ENCODE measurements at regions not wholly inside any gene's neighbourhood (a gene's known extent, or its start where the extent isn't known, plus 50 kb on each side); places are given as distances from the start of the nearest gene placed in this dataset.

- DNase-seq, result no peak
Measured at GRCh38 chr1:217029281-217030157, 306.3 kb upstream of the ESRRG start.

- DNase-seq, result no peak
Measured at GRCh38 chr1:217027403-217028080, 304.3 kb upstream of the ESRRG start.

DNA sequence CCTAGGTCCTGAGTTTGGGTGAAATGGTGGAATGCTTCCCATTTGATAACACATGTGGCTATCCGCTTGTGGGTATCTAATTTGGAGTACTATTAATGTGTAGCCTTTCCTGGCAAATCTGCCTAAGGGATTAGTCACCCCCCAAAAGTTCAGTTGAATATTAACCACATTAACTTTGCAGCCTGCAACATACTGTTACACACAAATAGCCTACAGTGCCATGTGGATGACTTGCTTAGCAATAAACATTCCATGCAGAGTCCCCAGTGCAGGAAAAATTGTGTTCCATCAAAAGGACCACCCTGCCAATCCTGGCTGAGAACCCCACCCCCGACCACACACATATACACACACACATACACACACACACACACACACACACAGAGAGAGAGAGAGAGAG is 303.3 kb upstream of the ESRRG start:
- DNase-seq, result no peak

DNA sequence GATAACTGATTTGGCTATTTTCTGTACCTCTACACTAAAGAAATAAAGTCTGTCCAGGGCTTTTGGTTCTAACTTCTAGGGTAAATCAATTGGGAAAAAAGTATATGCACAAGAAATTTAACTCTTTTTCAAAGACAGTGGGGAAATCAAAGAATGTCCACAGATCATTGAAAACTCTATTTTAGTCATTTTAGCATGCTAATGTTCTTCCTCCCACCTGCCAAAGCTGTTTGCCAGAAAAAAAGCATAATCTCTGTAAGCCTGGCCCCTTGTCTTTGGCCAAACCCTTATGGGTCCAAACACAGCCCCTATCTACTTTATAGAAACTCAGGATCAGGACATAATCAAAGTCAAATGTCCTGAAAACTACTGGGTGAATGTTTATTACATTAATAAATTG is 302.2 kb upstream of the ESRRG start:
- no peak for DNase-seq

DNA sequence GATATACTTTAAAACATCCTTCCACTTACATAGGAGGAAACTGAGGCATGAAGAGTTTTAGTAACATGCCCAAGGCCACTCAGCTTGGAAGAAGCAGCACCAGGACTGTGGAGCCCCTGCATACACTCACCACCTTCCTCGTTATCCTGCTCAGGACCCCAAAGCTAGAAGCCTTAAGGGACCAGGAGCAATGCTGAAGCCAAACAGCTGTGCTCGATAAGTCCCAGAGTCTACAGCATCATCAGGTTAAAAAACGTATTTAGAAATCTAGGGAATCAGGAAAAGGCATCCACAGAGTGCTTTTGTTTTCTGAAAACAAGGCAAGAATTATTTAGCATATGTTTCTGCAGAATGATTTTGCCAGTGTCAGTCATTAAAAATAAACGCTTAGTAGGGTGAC is 301.7 kb upstream of the ESRRG start:
- DNase-seq, result no peak

DNA sequence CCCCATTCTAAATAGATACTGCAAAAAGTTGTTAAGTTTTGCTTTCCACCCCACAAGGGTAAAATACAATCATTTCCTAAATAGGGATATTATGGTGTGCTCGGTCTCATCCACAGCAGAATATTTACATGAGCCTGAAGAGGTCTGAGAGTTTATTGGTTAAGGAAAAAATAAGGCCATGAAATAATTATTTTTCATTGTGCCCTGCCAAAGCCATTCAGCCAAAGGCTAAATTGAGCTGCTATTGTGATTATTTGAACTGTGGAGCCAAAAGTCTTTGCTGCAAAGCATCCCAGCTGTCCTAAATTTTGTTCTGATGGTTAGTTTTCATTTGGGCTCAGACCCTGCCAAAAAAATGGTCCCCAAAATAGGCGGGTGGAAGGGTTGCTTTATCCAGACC is 298.7 kb upstream of the ESRRG start:
- no peak for DNase-seq

- DNase-seq, result no peak
Measured at GRCh38 chr1:217021400-217021799, 298.2 kb upstream of the ESRRG start.

DNA sequence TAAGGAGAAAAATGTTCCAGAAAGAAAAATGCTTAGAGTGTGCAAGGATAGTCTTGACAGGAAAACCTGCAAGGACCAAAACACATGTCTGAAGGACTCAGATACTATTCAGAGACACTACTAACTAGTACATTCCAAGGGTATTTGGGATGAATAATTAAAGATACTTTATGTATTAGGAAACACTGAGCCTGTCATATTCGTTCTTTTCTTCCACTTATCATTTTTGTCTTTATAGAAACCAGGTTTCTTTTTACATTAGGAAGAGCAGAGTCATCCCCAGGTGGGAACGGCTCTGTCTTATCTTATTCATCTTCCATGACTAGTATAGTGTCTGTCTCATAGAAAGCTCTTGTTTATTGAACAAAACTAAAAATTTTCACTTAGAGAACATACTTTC is 296.2 kb upstream of the ESRRG start:
- no peak for DNase-seq

- no peak for DNase-seq
Measured at GRCh38 chr1:217018648-217019047, 295.4 kb upstream of the ESRRG start.

- DNase-seq, result no peak
Measured at GRCh38 chr1:217017165-217017564, 293.9 kb upstream of the ESRRG start.

DNA sequence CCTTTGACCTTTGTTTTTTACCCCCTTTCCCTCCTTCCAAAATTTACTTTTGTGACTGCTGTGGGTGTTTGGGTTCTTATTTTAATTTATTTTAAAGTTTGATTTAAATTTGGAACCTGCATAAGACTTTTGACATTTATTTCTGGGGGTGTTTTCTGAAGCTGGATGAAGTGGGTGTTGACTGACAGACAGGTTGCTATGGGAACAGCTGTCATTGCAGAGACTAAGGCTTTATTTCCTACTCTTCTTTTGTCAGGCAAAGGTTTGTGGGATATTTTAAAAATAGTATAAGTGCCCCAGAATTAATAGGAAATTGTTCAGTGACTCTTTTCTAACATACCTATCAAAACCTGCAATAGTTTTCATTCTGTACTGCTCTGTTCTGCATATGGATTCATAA is 290.8 kb upstream of the ESRRG start:
- DNase-seq, result no peak

DNA sequence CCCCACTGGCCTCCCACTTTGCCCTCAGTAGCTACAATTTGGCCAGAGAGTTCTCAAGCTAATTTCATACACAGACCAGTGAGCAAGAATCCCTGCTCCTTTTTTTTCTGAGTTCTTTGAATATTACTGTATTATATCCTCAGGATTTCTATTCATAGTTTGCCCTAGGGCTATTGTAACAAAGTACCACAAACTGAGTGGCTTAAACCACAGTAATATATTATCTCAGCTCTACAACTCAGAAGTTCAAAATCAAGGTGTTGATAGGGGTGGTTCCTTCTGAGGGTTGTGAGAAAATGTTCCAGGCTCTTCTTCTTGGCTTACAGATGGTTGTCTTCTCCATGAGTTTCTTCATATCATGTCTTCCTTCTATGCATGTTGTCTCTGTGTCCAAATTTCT is 289.4 kb upstream of the ESRRG start:
- no peak for DNase-seq

DNA sequence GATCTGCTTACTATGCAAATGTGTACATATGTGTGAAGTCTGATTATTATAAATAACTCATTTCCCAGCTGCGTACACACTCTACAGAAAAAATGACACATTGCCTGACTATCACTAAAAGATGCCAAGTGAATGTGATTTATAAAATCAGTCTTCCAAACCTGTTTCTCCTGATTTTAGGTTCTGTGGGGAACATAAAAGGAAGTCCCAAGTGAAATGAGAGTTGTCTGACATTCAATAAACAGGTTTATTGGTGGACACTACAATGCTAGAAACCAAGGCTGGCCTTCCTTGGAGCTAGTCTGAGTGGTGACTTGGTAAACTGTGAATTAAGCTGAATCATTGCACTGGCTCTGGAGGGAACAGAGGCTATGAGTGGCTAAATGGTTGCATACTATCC is 287.9 kb upstream of the ESRRG start:
- no peak for DNase-seq

DNA sequence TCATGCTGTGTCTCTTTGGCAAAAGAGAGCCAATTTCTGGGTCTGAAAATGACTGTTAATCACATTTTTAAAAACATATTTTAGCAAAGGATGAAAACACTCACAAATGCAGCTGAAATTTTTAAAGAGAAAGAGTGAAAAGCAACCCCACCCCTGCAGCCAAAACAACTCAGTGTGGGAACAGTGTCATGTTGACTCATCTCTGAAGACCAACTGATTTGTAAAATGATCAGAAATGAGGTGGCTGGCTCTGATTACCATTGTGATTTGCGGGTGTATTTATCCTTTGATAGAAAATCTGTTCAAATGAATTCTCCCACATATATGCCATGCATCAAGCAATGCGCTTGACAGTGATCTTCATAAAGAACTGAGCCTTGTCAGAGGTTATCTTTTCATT is 287.0 kb upstream of the ESRRG start:
- DNase-seq, result no peak

DNA sequence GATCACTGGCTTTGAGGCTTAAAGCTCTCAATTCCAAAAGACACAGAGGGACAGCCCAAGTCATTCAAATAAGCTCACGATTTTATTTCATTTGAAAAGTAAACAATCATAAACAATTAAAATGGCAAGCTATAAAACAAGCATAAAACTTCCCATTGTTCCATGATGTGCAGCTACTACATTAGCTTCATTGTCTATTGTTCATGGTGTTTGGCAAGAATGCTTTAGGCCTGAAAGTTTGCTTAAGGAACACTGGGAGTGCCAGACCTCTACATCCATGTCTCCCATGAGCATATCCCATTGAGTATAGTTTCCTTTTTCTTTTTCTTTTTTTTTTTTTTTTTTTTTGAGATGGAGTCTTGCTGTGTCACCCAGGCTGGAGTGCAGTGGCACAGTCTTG is 286.1 kb upstream of the ESRRG start:
- peak; percentile 54 to 80 for DNase-seq

DNA sequence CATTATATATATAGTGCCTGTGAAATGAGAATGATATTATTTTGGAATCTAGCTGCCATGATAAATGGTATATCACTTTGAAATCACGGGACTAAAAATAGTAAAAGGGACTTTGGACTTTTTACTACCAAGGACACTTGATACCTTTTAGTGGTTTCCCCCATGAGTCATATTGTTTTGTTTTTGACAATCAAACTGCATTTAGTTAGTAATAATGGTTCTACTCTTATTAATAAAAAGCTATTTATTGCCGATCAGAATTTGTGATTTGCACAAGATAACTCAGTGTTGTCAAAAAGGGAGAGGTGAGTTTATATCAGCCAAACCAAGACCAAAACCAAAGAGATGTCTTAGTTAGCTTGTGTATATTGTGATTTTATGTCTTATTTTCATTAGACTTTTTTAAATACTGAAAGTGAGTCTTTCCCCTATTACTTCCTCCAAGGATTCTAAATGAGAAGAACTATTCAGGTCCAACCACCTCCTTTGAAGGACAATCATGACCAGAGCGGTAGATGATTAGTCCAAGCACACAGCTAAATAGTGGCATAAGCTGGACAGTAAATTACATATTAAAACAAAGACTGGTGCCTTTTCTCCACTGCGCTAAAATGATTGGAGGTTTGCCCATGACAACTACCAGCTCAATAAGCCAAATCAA is 281.7 kb upstream of the ESRRG start:
- DNase-seq, result peak in 1 of 2 experiments; percentile 8

DNA sequence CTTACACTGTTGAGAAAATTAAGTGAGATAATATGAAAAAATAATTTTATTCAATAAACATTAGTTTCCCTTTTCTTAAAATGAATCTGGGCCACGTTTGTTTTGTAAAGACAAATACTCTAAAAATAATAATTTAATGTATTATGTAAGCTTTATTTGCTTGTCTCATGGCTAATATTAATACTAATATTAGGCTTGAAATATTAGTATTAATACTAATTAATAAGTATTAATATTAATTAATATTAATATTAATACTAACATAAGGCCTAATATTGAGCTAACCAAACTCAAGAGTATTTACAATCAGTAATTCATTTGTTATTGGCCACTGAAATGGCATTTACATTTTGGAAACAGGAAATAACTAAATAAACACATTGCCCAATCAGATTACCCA is 280.1 kb upstream of the ESRRG start:
- DNase-seq, result no peak

- DNase-seq, result no peak
Measured at GRCh38 chr1:216997831-216998230, 274.6 kb upstream of the ESRRG start.

GRCh38 chr1:216997069-216997468 is 273.8 kb upstream of the ESRRG start:
- no peak for DNase-seq

DNA sequence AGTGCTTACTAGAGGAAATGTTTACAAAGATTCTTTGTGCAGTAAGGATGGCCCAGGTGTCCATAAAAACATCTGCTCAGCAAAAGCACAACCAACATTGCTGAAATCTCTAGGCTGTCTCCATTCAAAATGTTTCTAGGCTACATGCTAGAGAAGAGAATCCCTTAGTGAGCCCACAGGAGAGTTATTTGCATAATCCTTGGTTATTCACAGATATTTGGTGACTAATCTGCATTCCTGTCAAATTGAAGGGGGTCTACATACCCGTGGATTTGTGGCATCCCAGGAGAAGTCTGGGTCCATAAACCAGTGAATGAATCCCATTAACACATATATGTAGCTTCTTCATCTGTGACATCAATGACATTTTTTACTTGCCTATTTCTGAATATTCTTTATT is 261.3 kb upstream of the ESRRG start:
- DNase-seq, result peak in 1 of 2 experiments; percentile 6

GRCh38 chr1:216983823-216984222 is 260.6 kb upstream of the ESRRG start:
- DNase-seq, result no peak

GRCh38 chr1:216961516-216961915 is 238.3 kb upstream of the ESRRG start:
- DNase-seq, result no peak

- no peak for DNase-seq
Measured at GRCh38 chr1:216960716-216961115, 237.5 kb upstream of the ESRRG start.

GRCh38 chr1:216958569-216958968 is 235.3 kb upstream of the ESRRG start:
- no peak for DNase-seq
